SH-SY5Y (cell line): ENCODE measurements at regions not wholly inside any gene's neighbourhood (a gene's known extent, or its start where the extent isn't known, plus 50 kb on each side); places are given as distances from the start of the nearest gene placed in this dataset.

Experiments
- GATA2 ChIP-seq: IDR thresholded peaks from 2 replicates; pipeline ENCODE4 v1.6.1; 2011; ENCODE audit warnings: mild to moderate bottlenecking, low read depth, low read length
- GATA3 ChIP-seq: IDR thresholded peaks from 2 replicates; pipeline ENCODE4 v1.6.1; 2011; ENCODE audit warnings: low read depth, mild to moderate bottlenecking, low read length, moderate library complexity

GRCh38 chr10:80986596-80986995, 448.9 kb downstream of the SH2D4B start:
- TF ChIP-seq GATA2 (no peak), GATA3 (no peak)
